ENCODE measurements at regions not wholly inside any gene's neighbourhood (a gene's known extent, or its start where the extent isn't known, plus 50 kb on each side); places are given as distances from the start of the nearest gene placed in this dataset.

GRCh38 chr9:120016231-120016630, 563.7 kb downstream of the CDK5RAP2 start:
- no peak for DNase-seq

GRCh38 chr9:120014796-120015195, 565.2 kb downstream of the CDK5RAP2 start:
- no peak for DNase-seq

GRCh38 chr9:120009856-120010255, 570.1 kb downstream of the CDK5RAP2 start:
- no peak for DNase-seq

- DNase-seq, result no peak
Measured at GRCh38 chr9:120001536-120001935, 578.4 kb downstream of the CDK5RAP2 start.

- DNase-seq, result no peak
Measured at GRCh38 chr9:119998614-119999013, 581.4 kb downstream of the CDK5RAP2 start.

GRCh38 chr9:119991797-119992196, 588.2 kb downstream of the CDK5RAP2 start:
- no peak for DNase-seq

GRCh38 chr9:119986713-119987112, 593.3 kb downstream of the CDK5RAP2 start:
- DNase-seq, result no peak

- no peak for DNase-seq
Measured at GRCh38 chr9:119986205-119986604, 593.8 kb downstream of the CDK5RAP2 start.

- DNase-seq, result no peak
Measured at GRCh38 chr9:119974026-119974425, 604.8 kb upstream of the BRINP1 start.

- peak in 57 of 58 donors; percentile 12 to 91 (median 65) for DNase-seq
Measured at GRCh38 chr9:119968836-119969707, 599.8 kb upstream of the BRINP1 start.

GRCh38 chr9:119967867-119968535, 598.8 kb upstream of the BRINP1 start:
- DNase-seq, result no peak

GRCh38 chr9:119963798-119964372, 594.6 kb upstream of the BRINP1 start:
- DNase-seq, result peak in 1 of 58 donors; percentile 1

GRCh38 chr9:119963258-119963797, 594.1 kb upstream of the BRINP1 start:
- DNase-seq, result no peak

- peak in 4 of 58 donors; percentile 2 to 22 (median 11) for DNase-seq
Measured at GRCh38 chr9:119961774-119962424, 592.7 kb upstream of the BRINP1 start.

GRCh38 chr9:119959846-119960545, 590.8 kb upstream of the BRINP1 start:
- no peak for DNase-seq

GRCh38 chr9:119956111-119956510, 586.9 kb upstream of the BRINP1 start:
- DNase-seq, result no peak

- no peak for DNase-seq
Measured at GRCh38 chr9:119955276-119955675, 586.0 kb upstream of the BRINP1 start.

- DNase-seq, result no peak
Measured at GRCh38 chr9:119951591-119951990, 582.4 kb upstream of the BRINP1 start.

- no peak for DNase-seq
Measured at GRCh38 chr9:119951090-119951489, 581.9 kb upstream of the BRINP1 start.

- DNase-seq, result no peak
Measured at GRCh38 chr9:119945686-119946085, 576.5 kb upstream of the BRINP1 start.

GRCh38 chr9:119941091-119941490, 571.9 kb upstream of the BRINP1 start:
- DNase-seq, result no peak
